ENCODE measurements at regions not wholly inside any gene's neighbourhood (a gene's known extent, or its start where the extent isn't known, plus 50 kb on each side); places are given as distances from the start of the nearest gene placed in this dataset.

DNA sequence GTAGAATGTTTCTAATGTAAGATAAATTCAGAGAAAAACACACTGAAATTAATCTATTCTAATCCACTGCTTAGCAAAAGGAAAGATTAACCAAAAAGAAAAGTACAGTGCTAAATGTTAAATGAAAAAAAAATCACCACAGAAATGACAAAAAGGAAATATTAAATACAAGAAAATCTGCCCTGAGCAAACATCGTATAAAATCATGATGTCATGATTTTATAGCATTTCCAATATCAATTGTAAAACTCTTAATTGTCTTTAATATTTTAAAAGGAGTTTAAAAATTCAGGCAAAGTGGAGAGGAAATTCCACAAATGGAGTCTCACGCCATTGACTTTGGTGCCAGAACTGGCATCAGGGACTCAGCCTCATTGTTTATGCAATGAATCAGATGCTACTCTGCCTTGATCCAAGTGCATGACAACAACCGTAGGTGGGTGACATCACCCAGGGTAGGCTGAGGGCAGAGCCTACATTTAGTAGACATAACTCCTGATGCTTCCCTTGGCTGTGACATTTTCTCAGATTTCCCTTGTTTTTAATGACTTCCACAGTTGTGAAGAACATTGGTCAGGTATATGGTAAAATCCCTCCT lies 696.8 kb downstream of the SEMA5A start:
- DNase-seq (ENCODE audit: low read depth) = no peak

DNA sequence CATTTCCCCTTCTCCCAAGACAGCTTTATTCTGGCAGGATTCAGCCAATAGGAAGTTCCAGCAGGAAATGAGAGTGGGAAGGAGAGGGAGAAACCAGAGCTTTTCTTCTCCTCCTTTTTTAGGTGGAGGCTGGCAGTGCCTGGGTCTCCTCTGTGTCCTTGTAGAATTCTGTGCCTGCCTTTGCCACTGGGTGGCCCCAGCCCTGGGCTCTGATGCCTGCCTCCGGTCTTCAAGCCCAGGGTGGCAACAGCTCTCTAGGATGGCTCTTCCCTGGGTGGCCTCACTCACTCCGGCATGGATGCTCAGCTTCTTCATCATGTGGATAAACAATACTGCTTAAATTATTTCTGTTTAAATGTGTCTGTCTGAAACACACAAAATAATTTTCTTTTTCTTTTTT lies 694.8 kb downstream of the SEMA5A start:
- DNase-seq (ENCODE audit: low read depth) = no peak

DNA sequence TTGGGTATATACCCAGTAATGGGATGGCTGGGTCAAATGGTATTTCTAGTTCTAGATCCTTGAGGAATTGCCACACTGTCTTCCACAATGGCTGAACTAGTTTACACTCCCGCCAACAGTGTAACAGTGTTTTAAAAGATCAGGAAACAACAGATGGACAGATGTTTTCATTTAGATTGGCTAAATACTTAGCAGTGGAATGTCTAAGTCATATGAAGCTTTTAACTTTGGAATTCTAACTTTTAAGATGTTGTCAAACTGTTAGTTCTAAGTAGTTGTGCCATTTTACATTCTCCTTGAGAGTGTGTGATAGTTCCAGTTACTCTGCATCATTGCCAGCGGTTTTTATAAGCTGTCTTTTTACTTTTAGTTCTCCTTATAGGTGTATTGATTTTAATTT lies 688.8 kb downstream of the SEMA5A start:
- DNase-seq (ENCODE audit: low read depth) = no peak

DNA sequence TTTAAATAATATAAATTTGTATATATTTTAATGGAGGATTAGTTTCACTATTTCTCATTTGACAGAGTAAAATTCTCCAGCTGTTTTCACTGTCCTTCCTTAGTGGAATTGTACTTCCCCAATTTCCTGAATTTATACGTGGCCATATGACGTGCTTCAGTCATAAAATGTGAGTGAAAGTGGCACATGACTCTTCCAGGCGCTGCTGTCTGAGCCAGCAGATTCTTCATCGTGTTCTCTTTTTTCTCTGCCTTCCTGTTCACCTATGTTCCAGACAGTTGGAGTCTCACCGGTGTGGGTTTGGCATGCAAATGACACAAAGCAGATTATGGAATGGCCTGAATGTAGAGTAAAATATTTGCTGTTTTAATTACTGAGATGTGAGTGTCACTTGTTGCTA lies 684.1 kb downstream of the SEMA5A start:
- DNase-seq (ENCODE audit: low read depth) = no peak

DNA sequence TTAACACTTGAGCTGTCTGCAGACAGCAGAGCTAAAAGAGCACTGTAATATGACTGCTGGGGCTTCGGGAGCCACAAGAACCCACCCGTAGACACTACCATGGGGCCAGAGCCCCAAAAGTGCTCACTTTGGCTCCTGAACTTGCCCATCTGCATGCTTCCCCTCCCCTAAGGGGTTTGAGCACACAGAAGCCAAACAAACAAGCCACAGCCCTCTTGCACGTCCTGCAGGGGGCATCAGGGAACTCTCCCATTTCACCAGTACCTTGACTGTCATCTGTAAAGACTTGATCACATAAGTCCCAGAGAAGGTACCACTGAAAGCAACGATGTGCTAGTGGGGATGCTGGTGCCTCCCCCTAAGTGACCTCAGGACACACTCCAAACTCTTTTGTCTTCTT lies 681.8 kb downstream of the SEMA5A start:
- DNase-seq (ENCODE audit: low read depth) = no peak

DNA sequence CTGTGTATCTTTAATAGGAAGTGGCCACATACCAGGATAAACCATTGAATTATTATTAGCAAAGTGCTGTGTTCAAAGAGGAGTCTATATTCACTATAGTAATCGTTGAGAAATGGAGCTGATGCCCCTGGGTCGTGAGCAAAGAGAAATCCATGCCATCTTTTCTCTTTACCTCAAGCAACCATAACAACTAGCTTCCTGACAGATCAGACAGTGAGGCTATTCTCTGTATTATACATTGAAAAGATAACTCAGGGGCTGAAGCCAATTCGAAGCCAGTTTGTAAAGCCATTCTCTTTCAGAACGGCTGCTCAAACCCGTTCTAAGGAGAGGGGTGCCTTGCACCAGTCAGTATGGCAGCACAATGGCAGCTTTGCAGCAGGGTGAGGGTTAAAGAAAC lies 680.6 kb downstream of the SEMA5A start:
- no peak for DNase-seq (ENCODE audit: low read depth)

DNA sequence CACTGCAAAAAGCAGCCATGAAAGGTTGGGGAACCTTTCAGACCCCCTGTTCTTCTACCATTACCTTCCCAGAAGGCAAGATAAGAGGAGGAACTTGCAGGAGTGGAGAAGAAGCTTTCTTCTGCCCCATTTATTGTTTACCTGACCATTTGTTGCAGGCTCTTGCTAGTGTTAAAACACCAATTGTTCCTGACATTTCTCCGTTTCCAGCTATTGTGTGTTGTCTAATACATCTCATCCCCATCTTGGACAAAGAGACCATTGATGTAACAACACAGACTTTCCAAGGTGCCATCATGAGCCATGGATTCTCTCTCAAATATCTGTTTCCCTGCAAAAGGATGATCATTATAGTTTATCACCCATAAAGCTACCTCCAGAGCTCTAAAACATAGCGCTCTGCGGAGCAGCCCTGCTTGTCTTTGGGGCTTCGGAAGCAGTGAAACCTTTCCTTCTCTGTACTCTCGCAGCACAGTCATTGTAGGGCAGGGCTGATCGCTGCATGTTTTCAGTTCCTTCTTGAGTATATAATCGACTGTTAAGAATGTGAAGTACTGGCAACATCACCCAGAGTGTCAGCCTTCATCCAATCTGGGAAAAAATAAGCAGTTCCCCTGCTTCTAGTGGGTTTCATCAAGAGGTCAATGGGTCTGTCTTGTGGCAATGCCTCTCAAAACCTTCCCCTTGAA lies 680.0 kb downstream of the SEMA5A start:
- no peak for DNase-seq (ENCODE audit: low read depth)

DNA sequence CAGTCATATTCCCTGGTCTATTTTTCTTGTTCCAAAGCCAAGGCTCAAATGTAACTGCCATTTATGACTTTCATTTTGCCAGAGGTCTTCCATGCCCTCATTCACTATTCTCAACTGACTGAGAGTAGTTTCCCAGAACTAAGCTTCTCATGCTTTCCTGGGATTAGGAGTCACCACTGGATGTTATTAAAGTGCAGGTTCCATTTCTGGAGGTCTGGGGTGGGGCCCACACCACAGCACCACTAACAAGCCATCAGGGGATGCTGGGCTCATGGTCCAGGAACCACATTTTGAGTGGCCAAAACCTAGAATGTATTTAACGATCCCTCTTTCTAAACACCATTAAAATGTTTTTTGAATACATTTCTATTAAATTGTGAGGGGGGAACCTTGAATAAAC lies 677.6 kb downstream of the SEMA5A start:
- DNase-seq (ENCODE audit: low read depth) = no peak

DNA sequence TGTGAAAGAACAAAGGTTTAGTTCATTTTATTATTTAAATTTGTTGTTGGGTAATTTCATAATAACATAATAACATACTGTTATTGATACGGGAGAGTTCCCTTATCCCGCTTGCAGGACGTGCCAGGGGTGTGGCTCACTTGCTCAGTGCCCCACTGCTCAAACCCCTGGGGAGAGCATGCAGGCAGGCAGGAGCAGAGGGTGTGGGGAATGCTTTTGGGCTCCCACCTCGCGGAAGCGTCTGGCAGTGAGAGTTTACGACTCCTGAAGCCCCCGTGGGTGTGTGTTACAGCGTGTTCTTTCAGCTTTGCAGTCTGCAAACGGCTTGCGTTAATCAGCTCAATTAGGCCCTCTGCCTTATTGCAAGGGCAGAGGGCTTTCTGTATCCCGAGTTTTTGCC lies 675.9 kb downstream of the SEMA5A start:
- no peak for DNase-seq (ENCODE audit: low read depth)

DNA sequence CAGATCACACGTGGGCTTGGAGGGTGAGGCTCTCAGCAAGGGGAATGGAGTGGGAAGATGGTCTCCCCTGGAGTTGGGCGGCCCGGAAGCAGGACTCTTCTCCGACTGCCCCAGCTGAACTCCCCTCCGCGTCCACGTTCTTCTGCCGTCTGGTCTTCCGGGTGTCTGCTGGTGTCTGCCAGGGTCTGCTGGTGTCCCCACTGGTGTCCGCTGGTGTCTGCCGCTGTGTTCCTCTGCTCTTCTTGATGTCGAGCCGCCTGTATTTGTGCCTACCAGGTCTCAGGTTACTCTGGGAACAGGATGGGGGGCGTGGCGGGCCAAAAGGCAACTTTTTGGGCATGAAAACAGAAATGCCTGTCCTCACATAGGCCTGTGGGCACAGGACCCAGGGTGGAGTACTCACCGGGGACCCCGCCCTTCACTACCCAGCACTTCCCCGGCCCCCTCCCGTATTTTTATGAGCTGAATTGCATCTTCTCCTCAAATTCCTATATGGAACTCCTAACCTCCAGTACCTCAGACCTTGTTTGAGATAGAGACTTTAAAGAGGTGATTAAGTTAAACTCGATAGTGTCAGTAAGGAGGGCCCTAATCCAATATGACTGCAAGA lies 675.4 kb downstream of the SEMA5A start:
- DNase-seq (ENCODE audit: low read depth) = no peak

DNA sequence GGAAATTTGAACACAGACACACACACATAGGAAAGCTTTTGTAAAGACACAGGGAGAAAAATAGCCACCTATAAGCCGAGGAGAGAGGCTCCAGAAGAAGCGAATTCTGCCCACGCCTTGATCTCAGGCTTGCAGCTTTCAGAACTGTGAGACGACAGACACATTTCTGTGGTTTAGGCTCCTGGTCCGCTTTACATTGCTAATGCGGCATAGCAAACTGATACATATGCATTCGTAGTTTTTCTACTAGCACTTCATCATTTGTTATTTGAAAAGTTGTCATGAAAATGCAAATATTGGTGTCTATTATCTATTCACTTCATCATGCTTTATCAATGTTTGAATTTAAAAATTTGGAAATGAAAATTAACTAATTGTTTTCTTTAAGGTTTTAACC lies 674.9 kb downstream of the SEMA5A start:
- no peak for DNase-seq (ENCODE audit: low read depth)

DNA sequence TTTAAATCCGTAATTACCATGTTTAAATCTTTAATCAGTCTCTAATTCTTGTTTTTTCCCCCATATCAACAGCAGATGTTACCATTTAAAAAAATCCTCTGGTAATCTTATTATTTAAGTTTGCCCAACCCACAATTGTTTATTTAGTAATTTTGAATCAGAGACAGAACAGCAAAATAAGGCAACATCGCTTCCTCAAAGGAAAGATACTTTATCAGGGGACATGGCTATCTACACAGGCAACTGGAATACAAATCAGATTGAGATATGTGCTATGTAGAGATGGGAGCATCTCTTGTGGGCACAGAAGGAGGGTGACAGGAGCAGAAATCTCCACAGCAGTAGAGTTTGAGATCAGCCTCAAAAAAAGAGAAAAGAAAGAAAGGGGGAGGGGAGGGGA lies 674.4 kb downstream of the SEMA5A start:
- DNase-seq (ENCODE audit: low read depth) = no peak

DNA sequence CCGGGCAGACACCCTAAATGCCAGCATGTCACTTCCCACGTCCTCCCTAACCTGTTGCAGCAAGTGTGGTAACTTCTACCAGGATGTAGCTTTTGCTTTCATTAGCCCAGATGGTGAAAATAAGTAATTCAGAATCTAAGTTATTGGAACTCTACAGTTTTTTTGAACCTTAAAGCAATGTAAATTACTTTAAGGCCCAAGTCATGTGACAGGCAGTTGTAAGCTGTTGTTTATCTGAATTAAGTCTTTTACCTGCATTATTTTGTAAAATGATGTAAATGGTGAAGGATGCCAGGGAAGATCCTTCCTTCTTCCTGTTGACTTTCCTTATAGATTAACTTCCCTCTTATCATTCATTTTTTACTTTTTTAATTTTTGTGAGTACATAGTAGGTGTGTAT lies 670.2 kb downstream of the SEMA5A start:
- no peak for DNase-seq (ENCODE audit: low read depth)

DNA sequence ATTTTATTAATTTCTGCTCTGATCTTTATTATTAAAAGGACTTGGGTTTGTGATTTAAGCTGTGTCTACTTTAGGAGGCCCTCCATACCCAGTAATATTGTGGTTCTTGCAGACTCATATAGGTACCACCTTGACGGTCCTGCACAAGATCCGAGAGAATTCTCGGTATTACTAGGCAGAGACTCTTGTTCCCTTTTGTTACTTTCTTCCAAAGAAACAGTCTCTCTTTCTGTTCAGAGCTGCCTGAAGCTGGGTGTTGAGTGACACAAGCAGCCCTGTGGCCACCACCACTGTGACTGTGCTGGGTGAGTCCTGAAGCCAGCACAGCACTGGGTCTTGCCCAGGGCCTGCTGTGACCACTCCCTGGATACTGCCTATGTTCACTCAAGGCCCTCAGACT lies 666.6 kb downstream of the SEMA5A start:
- DNase-seq (ENCODE audit: low read depth) = no peak

DNA sequence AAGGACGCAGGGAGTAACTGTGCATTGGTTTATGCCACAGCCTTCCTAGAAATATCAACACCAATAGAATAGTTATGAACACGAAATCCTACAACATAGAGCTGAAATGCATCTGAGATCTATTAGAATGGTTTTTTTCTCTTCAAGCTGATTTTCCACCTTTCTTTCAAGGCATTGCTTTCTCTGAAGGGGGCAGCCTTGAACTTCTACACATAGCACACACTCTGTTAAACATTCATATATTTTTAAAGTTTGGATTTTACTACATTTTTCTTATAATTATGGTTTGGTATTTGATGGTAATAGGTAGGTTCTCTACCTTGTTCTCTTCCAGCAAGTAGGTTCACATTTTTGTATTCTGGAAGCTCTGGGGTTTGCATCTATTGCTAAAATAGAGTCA lies 661.8 kb downstream of the SEMA5A start:
- no peak for DNase-seq (ENCODE audit: low read depth)

DNA sequence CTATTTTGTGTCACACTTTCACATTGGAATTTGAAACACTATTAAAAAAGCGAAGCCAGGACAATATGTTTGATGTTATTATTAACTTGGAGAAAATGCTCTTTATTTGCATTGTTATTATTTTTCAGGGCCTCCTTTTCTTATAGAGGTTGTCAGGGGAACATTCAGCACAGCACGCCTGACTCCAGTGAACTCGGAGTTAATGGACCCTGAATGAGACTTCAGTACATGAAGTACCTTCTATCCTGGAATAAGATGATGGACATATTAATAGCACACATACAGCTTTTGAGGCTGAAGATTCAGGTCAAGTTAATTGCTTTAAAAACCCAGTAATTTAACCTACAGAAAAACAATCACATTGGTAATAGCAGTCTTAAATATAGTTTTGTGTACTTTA lies 652.9 kb downstream of the SEMA5A start:
- DNase-seq (ENCODE audit: low read depth) = no peak

DNA sequence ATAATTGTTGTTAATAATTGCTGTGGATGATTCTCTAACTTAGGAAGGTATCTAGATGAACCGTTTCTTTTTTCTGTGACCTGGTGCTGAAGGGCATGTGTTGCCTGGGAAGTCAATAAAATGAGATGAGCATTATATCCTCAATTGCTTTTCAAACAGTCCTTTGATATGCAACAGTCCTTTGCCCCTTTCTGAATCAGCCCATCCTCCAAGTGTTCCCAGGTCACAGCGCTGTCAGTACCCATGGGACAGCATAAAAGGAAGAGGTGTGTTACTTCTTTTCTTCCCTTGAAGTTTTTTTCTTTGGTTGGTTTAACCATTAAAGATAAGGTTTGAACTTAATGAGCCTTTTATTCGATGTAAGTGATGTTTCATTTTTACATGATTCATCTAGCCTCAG lies 651.8 kb downstream of the SEMA5A start:
- DNase-seq (ENCODE audit: low read depth) = no peak

DNA sequence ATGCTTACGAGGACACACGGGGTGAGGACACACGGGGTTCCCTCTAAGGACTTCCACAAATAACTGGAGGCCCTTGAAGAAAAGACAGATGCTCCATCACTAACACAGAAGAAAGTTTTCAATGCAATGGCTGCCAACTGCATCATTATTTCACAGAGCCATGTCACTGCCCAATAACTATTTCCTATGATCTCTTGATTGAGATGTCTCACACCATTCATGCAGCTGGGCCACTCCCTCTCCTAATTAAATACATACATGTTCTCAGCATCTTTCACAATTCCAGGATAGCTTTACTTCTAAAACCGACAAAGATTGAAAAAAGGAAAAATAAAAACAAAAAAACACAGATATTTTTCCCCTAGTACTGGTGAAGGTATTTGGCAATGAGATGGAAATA lies 650.8 kb downstream of the SEMA5A start:
- no peak for DNase-seq (ENCODE audit: low read depth)

DNA sequence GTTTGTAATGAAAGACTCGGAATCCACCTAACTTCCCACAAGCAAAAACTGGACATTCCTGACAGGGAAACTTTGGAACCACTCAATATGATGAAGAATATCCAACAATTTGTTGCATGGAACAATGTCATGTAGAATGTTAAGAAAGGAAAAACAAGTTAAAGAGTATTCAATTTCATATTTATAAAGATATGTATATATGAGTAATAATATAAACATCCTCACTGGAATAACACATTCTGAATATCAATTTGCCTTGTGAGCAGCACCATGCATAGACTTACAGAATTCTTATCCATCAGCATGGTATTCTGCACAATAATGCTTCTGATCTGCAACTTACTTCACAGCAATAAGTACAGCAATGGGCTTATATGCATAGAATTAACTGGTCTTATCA lies 650.3 kb downstream of the SEMA5A start:
- DNase-seq (ENCODE audit: low read depth) = no peak

DNA sequence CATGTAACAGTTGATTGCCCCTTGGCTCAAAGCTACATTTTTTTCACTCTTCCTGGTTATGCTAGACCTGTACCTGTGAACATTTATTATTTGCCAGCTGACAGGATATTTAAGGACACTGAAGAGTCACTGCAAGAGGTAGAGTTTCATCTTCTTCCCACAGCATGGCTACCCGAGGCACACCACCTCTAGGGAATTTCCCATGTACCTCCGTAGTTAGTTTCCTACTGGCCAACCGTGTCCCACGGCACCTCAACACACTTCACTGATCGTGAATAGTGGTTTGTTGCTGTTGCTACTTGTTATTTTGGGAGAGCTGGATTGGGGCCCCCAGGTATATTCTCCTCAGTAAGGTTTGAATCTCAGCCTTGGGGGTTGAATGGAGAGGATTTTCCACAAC lies 648.6 kb downstream of the SEMA5A start:
- no peak for DNase-seq (ENCODE audit: low read depth)

DNA sequence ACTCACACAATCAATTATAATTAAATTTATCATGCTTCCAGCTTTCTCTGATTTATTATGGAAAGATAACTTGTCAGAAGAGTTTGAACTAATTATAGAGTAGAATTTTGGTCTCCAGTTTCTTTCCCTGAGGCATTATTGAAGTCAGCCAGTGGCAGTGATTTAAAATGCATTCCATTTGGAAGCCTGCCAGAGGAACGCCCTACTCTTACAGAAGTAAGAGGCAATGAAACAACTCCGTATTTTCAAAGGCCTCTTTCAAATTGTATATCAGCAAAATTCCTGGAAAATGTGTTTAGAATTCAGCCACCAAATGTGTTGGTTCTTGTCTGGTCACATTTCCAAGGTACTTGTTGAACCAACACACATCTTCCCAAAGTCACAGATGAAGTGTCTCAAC lies 640.9 kb downstream of the SEMA5A start:
- DNase-seq (ENCODE audit: low read depth) = no peak

DNA sequence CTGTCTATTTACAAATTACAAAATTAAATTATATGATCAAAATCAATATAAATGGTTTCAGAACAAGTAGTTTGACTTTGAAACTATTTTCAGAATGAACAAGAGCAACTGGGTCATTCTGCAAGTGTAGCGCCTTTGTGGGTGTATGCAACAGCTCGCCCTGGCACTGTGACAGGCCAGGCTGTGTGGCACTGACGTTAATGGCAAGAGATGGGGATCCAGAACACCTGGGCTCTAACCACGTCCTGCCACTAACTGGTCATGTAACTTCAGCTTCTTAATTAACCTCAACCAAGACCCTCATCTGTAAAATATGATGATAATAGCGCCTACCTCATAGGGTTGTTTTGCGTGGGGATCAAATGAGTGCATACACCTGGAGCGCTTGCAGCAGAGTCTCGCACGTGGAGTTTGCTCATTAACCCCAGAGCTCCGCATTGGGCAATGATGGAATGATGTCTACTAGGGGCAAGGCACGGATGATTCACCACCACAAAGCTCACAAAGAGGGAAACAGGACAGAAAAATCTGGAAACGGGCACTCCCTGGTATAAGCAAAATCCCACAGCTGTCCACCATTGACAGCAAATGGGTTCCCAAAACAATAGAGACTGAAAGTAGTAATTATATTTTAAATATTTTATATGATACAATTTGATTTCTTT lies 639.4 kb downstream of the SEMA5A start:
- no peak for DNase-seq (ENCODE audit: low read depth)

DNA sequence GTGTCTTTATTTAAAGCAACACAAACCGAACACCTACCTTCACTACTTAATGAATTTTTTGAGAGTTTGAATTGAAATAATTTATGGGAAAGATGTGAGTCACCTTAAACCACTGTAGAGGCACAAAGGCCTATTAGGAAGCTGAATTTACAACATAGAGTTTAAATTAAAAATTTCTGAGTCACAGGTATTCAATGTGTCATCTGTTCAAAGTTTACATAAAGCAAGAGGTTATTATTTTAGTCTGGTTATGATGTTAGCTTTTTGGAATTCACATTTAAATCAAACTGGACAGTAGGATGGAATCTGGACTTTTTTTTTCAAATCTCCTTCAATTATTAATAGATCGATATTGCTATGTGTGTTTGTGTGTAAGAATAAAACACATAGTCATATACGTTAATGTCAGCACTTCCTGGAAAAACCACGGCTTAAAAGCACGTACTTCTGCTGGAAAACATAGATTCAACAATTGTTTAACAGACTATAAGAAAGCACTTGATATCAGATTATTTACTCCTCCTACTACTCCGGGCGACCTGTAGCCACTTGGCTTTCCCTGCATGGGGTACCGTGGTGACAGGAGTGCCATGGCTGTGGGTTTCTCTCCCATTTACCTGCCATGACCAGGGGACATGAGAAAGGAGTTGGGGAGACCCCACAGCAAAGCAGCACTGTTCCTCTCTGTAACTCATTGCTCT lies 638.6 kb downstream of the SEMA5A start:
- no peak for DNase-seq (ENCODE audit: low read depth)

Measured in activated T-helper 9 cell treated with anti-CD3 and anti-CD28 coated beads, Interleukin-2, amount 50 U/mL, for 16 hours (primary cell).